COLO668 (cell line): ENCODE measurements at regions not wholly inside any gene's neighbourhood (a gene's known extent, or its start where the extent isn't known, plus 50 kb on each side); places are given as distances from the start of the nearest gene placed in this dataset.

Experiments
- DNase-seq: peaks from one replicate; lab custom pipeline; 2025; ENCODE audit not compliant: unreplicated experiment; lab: John Stamatoyannopoulos, UW

- no peak for DNase-seq
Observed at GRCh38 chrX:20527558-20528011, 260.9 kb upstream of the RPS6KA3 start.

GRCh38 chrX:20527041-20527440 lies 260.3 kb upstream of the RPS6KA3 start:
- no peak for DNase-seq

DNA sequence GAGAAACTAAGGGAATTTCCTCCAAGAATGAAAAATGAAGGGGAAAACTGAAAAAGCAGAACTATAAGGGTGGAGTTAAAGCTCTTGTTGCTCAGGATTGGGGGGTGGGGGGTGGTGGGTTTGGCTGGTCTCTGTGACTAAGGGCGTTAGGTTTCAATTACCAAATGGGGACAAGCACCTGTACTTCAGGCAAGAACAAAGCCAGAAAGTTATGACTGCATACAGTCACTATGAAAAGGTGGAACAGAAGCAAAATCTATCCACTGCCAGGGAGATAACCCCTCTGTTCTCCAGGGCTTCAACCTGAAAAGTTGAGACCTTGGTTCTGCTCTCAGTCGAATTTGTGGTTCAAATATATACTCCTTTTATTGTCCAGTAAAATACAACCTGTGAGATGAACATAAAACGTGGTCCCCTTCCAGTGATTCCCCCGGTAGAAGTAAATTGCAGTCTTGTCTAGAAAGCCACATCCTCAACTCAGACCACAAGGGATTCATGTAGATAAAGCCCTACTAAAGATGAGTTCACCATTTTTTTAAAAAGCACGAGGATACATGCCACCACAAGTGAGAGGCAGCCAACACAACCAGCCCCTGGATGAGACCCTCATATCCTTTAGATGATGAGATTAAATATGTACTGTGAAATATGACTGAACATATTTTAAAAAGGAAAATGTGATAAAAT lies 257.1 kb upstream of the RPS6KA3 start:
- DNase-seq = no peak

- no peak for DNase-seq
Observed at GRCh38 chrX:20522420-20522819, 255.7 kb upstream of the RPS6KA3 start.

GRCh38 chrX:20521222-20521621 lies 254.5 kb upstream of the RPS6KA3 start:
- DNase-seq = no peak

DNA sequence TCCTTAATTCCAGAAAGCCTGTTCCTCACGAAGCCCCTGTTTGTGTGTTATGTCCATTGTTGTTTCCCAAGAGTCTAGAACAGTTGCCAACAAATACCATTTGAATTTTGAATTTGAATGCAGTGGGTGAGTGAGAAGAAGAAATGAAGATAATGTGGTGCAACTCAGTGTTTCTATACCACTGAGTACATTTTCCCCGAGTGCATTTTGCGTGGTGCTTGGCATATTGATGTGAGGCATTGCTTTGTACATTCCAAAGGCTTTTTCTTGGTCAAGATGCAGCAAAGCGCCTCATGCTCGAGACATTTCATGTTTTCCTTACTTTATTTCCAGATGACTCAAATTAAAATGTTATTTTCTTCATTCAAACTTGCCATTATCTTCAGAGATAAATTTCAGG lies 253.1 kb upstream of the RPS6KA3 start:
- no peak for DNase-seq

- no peak for DNase-seq
Observed at GRCh38 chrX:20519146-20519545, 252.4 kb upstream of the RPS6KA3 start.

- DNase-seq = no peak
Observed at GRCh38 chrX:20517565-20517964, 250.9 kb upstream of the RPS6KA3 start.

- DNase-seq = no peak
Observed at GRCh38 chrX:20515841-20516461, 249.2 kb upstream of the RPS6KA3 start.

DNA sequence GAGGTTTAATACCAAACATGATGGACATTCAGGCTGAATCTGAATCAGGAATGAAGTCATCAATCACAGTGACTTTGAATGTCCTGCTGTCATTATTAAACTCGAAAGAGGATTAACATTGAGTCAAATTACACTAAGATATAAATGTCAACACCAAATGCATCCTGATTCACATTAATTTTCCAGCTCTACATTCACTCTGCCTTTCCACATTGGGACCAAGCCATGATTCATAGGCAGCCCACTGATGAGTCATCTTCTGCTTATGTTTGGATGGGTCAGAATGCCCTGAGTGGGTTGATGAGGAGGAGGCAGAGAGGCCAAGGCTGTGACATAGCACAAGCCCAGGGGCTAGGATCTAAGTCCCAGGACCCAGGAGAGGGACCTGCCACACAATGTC lies 247.6 kb upstream of the RPS6KA3 start:
- DNase-seq = peak; percentile 3

GRCh38 chrX:20513185-20513584 lies 246.5 kb upstream of the RPS6KA3 start:
- no peak for DNase-seq

DNA sequence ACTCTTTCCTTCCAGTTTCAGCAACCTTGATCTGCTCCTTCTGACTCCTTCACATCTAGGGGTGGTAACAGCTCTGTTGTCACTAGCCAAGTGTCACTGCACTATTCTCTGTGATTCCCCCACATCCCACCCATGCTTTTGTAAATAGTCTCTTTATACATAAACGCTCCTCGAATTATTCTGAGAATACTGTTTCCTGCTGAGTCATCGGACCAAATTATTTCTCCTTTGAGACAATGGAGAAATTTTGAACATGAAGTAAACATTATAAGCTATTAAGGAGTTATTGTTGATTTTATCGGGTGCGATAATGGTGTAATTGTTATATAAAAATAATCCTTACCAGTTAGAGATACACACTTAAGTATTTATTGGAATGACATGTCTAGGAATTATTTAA lies 245.1 kb upstream of the RPS6KA3 start:
- DNase-seq = no peak

DNA sequence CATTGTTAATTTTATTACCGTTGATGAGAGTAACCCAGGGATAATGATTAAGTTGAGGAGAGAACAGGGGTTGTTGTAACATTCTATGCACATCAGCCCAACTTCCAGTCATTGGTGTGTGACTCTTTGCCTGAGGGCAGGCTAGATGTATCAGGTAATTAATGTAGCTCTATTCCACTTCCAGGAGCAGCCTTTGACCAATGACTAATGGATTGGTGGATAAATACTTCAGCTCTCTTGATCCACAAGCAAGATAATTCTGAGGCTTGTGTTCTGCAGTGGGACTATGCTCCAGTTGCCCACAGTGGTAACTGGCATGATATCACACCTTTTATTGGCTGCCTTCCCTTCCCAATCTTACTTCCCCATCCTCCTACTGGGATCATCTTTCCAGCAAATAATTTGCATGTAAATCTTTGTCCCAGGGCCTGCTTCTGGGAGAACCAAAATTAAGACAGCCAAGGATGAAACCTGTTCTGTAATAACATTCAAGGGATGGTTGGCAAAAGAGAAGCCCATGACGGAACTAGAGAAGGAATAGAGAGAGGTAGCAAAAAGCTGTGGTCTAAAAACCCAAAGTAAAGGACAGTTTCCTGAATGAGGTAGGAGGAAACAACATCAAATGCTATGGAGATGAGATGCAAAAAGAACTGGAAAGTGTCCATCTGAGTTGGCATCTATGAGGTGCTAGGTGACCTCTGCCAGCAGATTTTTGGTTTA lies 241.4 kb upstream of the RPS6KA3 start:
- no peak for DNase-seq

- no peak for DNase-seq
Observed at GRCh38 chrX:20506739-20507138, 240.0 kb upstream of the RPS6KA3 start.

DNA sequence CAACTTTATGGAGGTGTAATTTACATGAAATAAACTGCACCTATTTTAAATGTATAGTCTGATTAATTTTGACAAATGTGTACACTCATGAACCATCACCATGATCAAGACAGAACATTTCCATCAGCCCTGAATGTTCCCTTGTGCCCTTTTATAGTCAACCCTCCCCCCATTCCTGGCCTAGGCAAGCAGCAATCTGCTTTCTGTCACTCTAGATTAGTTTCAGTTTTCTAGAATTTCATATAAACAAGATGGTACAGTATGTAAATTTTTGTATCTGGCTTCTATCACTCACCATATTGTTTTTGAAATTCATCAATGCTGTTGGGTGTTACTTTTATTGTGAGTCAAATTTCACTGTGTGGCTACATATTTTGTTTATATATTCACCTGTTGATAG lies 234.2 kb upstream of the RPS6KA3 start:
- no peak for DNase-seq

DNA sequence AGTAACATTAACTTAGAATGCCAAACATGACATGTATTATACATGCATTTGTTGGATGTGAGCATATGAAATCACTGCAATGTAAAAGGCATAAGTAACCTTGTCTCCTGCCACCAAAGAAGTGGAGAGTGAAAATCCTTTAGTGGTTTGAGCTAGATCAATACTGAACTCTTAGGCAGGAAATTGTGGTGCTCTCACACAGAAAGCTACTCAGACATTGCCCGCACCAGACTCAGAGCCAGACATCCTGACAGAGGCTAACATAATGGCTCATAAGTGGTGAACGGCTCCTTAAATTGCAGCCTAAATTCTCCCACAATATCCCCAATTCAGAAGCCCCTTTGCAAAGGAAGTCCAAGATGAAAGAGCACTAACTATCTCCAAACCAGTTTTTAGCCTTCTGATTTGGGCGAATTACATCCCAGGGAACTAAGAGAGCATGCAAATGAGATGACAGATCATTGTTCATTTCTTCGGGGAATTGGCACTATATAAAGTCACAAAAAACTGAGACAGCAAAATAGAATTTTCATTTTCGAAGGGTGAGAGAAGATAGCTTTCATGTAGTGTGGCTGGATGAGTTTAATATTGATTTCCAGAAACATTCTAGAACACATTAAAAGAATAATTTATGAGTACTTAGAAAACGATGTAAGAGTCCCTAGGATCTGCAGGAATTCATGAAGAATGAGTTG lies 233.6 kb upstream of the RPS6KA3 start:
- no peak for DNase-seq

GRCh38 chrX:20499763-20500162 lies 233.1 kb upstream of the RPS6KA3 start:
- DNase-seq = no peak

- no peak for DNase-seq
Observed at GRCh38 chrX:20498851-20499635, 232.3 kb upstream of the RPS6KA3 start.

- DNase-seq = no peak
Observed at GRCh38 chrX:20495575-20495974, 228.9 kb upstream of the RPS6KA3 start.

GRCh38 chrX:20488473-20488872 lies 221.8 kb upstream of the RPS6KA3 start:
- DNase-seq = no peak

GRCh38 chrX:20487227-20487626 lies 220.5 kb upstream of the RPS6KA3 start:
- DNase-seq = no peak
